HG03196 (cell line): ENCODE measurements at regions not wholly inside any gene's neighbourhood (a gene's known extent, or its start where the extent isn't known, plus 50 kb on each side); places are given as distances from the start of the nearest gene placed in this dataset.
"Not testable (repeated sequence)": the region's sequence is repeated elsewhere in the genome, so short reads cannot be mapped to it uniquely, and the experiment has no call there.

Experiments used
- ATAC-seq: cut with Tn5 transposase; IDR thresholded peaks from one replicate; pipeline ENCODE4 v1.9.1; 2021; ENCODE audit not compliant: unreplicated experiment

DNA sequence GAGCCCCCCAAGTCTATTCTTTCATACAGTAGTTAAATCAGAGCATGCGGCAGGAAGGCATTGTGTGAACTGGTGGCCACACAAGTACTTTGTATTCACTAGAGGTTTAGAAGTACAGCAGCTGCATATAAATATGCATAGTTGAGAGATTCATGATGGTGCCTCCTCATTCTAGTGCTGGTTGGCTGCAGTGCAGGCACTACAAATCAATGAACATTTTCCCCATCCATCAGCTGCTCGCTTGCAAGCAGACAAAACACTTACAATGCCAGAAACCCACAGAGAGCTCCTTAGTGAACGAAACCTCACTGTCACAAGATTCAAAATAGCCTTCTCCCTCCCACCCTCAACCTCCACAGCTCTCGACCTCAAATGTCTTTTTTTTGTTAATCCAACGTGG lies 726.2 kb downstream of the USP25 start:
- no peak for ATAC-seq

- no peak for ATAC-seq
Measured at GRCh38 chr21:16457498-16457897, 727.7 kb downstream of the USP25 start.

- no peak for ATAC-seq
Measured at GRCh38 chr21:16460936-16461335, 731.2 kb downstream of the USP25 start.

GRCh38 chr21:16464211-16464889 lies 734.6 kb downstream of the USP25 start:
- not testable (repeated sequence) for ATAC-seq

DNA sequence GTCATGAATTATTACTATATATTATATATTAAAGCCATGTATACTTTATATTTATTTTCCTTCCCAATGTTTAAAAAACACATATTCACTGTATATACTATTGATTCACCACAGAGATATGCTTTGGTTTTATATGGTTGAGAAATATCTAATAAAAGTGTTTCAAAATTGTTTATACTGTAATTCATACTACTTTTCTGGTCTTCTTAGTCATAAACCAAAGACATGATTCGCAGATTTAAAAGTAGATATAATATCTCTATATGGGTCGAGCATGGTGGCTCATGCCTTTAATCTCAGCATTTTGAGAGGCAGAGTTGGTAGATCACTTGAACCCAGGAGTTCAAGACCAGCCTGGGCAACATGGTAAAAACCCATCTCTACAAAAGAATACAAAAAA lies 738.4 kb downstream of the USP25 start:
- ATAC-seq, result no peak

DNA sequence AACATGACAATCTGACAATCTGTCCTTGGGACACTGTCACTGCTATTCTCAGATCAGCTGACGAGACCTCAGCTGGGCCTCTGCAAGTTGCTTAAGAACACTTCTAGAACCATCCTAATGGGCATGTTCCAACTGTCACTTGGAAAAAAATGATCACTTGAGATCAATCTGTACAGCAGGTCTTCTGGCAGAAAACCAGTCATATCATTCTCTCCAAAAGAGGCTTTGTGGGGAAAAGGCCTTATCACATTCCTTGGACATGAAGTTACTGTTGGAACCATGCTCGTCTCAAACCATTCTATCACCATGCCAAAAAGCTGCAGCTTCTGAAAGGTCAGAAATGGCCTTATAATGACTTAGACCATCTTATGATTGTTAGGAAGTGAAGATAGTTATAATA lies 744.2 kb downstream of the USP25 start:
- no peak for ATAC-seq

- no peak for ATAC-seq
Measured at GRCh38 chr21:16476056-16476825, 746.5 kb downstream of the USP25 start.

DNA sequence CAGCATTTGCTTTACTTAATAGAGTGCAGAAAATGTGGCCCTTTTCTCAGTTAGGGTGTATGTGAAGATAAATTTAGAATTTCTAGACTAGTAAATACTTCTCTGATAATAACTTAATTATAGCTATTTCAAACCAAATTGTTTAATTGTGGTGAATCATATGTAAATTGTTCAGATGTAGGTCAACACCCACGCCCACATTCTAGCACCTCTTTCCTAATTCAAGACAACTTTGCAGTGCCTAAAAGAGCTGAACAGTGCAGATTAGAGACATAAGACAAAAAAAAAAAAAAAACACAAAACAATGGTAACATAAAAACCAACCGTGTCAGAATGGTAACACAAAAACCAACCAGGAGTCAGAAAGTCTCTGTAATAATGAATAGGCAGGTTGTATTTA lies 758.3 kb downstream of the USP25 start:
- no peak for ATAC-seq

DNA sequence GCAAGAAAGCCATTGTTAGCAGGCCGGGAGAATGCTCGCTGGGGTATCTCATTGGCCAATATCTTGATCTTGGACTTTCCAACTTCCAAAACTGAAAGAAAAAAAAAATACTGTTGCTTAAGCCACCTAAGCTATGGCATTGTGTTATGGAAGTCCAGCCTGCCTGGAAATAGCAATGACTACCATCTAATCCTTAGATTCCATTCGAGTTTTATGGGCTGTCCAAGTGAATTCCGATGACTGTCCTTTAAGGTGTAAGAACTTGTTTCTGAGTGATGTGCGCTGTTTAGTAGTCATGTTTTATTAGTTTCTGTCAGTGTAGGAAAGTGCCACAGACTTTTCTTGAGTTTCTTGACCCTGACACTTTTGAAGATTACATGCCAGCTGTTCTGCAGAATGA lies 762.6 kb downstream of the USP25 start:
- ATAC-seq, result no peak

- no peak for ATAC-seq
Measured at GRCh38 chr21:16492892-16493291, 763.1 kb downstream of the USP25 start.

DNA sequence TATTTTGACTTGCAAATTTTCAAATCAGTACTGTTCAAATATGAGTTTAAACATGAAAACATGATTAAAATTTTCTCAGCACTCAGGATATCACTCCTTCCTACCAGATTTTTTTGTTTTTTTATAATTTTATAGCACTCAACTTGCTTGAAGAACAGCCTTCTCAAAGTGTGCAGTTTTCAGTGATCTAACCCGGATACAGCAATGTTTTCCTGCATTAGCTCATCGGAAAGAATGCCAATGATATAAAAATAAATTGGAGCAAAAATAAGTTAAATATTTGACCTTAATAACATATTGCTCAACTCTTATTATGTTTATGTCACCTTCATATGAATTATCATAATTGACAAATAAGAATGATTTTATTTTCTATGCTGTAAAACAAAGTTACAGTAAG lies 766.8 kb downstream of the USP25 start:
- no peak for ATAC-seq

DNA sequence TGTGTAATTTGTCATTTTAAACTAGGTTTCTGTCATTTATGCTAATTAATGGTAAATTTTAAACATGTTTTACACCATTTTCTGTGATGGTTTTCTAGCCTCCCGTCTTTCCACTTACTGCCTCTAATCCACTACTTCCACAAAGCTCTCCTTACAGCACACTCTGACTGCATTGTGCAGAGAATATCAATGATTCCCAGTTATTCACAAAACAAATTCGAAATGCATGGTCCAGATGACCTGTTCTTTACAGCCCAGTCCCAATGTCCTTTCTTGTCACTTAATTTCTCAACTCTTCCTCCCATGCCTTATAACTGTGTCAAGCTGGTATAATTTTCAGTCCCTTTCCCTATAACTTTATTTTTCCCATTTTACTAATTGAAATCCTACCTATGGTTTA lies 770.5 kb downstream of the USP25 start:
- no peak for ATAC-seq

GRCh38 chr21:16502273-16502672 lies 772.5 kb downstream of the USP25 start:
- no peak for ATAC-seq

GRCh38 chr21:16502897-16503296 lies 773.1 kb downstream of the USP25 start:
- ATAC-seq, result no peak

DNA sequence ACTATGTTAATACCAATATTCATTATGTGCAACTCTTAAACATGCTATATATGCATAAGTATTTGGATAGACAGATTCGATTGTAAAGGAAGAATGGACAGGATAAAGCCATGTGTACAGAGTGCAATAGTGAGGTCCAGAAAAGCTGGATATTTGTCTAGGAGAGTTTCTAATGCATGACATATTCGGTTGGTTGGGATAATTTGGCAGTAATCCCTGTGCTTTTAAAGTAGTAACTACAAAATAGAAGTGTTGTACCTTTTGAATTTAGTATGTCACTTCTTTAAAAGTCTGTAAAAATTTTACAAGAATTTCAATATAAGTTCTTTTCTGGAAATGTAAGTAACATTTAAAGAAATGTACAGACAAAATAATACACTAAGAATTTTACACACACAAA lies 774.5 kb downstream of the USP25 start:
- no peak for ATAC-seq

- no peak for ATAC-seq
Measured at GRCh38 chr21:16504766-16505165, 775.0 kb downstream of the USP25 start.

GRCh38 chr21:16509476-16509875 lies 779.7 kb downstream of the USP25 start:
- ATAC-seq, result no peak

DNA sequence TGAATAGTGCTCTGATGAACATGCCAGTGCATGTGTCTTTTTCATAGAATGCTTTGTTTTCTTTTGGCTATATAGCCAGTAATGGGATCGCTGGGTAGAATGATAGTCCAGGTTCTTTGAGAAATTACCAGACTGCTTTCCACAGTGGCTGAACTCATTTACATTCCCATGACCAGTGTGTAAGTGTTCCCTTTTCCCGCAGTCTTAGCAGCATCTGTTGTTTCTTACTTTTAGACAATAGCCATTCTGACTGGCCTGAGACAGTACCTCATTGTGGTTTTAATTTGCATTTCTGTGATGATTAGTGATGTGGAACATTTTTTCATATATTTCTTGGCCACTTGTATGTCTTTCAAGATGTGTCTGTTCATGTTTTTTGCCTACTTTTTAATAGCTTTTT lies 784.5 kb downstream of the USP25 start:
- ATAC-seq, result no peak

- no peak for ATAC-seq
Measured at GRCh38 chr21:16517383-16517782, 787.6 kb downstream of the USP25 start.

DNA sequence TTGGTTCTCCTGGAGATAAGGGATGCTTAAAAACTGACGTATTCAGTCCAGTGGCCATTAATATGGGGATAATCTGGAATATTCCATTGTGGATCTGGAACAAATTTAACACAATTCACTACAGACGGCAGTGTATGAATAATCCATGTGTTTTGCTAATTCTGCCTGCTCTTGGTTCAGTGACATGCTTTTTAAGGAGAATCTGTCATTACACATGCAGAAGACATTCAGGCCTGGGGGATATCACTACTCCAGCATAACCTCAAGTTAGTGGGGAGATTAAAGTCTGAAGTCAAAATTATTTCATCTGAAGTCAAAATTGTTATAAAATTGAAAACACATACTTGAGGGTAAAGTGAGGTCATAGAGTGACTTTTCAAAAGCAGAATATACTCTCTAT lies 789.3 kb downstream of the USP25 start:
- ATAC-seq, result no peak

DNA sequence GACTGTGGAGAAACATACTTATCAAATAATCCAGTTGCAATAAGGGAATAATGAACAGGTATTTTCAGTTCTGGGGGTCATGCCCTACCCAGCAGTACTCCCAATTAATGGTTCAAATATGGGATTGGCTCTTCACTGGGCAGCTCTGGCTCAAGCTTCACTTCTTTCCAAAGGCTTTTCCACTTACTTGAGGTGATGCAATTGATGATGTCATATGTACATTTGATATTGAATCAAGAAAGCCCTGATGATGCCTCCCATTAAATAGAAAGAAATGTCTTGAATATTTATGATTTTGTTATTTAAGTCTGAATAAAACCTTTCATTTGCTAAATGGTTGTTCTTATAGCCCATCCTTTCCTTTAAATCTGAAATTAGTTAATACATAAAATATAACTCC lies 789.9 kb downstream of the USP25 start:
- ATAC-seq, result no peak

DNA sequence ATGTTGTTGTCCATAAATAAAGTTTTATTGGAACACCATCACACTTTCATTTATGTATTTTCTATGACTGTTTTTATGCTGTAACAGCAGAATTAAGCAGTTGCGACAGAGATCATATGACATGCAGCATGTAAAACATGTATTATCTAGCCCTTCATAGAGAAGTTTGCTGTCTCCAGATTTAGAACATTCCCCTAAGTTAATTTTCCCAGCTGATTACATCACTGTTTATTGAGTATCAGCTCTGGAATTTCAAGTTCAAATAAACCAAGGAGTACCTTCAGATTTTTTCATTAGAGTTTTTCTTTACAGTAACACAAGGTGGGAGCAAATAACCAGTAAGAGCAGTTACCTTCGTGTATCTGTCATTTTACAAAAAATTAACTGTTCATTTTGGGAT lies 792.8 kb downstream of the USP25 start:
- ATAC-seq, result no peak

- no peak for ATAC-seq
Measured at GRCh38 chr21:16530656-16531055, 800.9 kb downstream of the USP25 start.
